SK-N-SH (cell line): ENCODE measurements at regions not wholly inside any gene's neighbourhood (a gene's known extent, or its start where the extent isn't known, plus 50 kb on each side); places are given as distances from the start of the nearest gene placed in this dataset.

Experiments used
- CTCF ChIP-seq: fragments of 200-600 bp; sonication (generic); IDR thresholded peaks from 2 replicates; pipeline ENCODE4 v1.6.1; 2017; ENCODE audit warnings: antibody characterized with exemption, mild to moderate bottlenecking, moderate library complexity
- EP300 ChIP-seq, 2 experiments: IDR thresholded peaks; 2 replicates each; pipeline versions ENCODE4 v1.4.0 to v1.6.1; 2012; ENCODE audit warnings: borderline replicate concordance in 1 of 2, low read depth in 1 of 2, low read length in 1 of 2
- EZH2phosphoT487 ChIP-seq: fragments of 200-600 bp; sonication (generic); IDR thresholded peaks from 2 replicates; pipeline ENCODE4 v1.6.1; 2017; ENCODE audit warnings: low read depth, mixed run types, mild to moderate bottlenecking, antibody characterized with exemption, moderate library complexity, borderline replicate concordance
- FOXJ3 ChIP-seq: sonication (generic); formaldehyde crosslinking; IDR thresholded peaks from 2 replicates; pipeline ENCODE4 v1.5.1; 2020; ENCODE audit warnings: mild to moderate bottlenecking, missing genetic modification reagents
- GABPA ChIP-seq: IDR thresholded peaks from 2 replicates; pipeline ENCODE4 v1.4.0; 2012; ENCODE audit warnings: low read depth, mild to moderate bottlenecking
- MAX ChIP-seq: IDR thresholded peaks from 2 replicates; pipeline ENCODE4 v1.4.0; 2012; ENCODE audit warnings: low read depth
- MXI1 ChIP-seq: IDR thresholded peaks from 2 replicates; pipeline ENCODE4 v1.6.1; 2012; ENCODE audit warnings: mild to moderate bottlenecking, low read depth, low read length, improper control_type of control experiment
- REST ChIP-seq: IDR thresholded peaks from 2 replicates; pipeline ENCODE4 v1.6.1; 2012; ENCODE audit warnings: mild to moderate bottlenecking, low read depth, low read length, moderate library complexity
- SMC3 ChIP-seq: IDR thresholded peaks from 2 replicates; pipeline ENCODE4 v1.6.1; 2012; ENCODE audit warnings: low read depth, low read length, improper control_type of control experiment
- TAF1 ChIP-seq: IDR thresholded peaks from 2 replicates; pipeline ENCODE4 v1.6.1; 2012; ENCODE audit warnings: low read depth, mild to moderate bottlenecking, low read length, moderate library complexity, borderline replicate concordance
- USF1 ChIP-seq: IDR thresholded peaks from 2 replicates; pipeline ENCODE4 v1.4.0; 2012; ENCODE audit warnings: low read depth, borderline replicate concordance
- TF ChIP-seq, protein P1 (sequence below): fragments of 150-350 bp; IDR thresholded peaks from 2 replicates; pipeline ENCODE4 v1.6.1; 2017; ENCODE audit warnings: antibody characterized with exemption, low read length, low read depth, borderline replicate concordance

- no peak for TF ChIP-seq MAX
- TF ChIP-seq CTCF = no peak
- no peak for TF ChIP-seq EZH2phosphoT487
- no peak for TF ChIP-seq FOXJ3 (CRISPR knock-in tag)
- no peak for TF ChIP-seq MXI1
- no peak for TF ChIP-seq REST
- TF ChIP-seq EP300 (IDR thresholded peaks at IDR 0.05; ENCODE audit: borderline replicate concordance in 1 of 2, low read depth in 1 of 2, low read length in 1 of 2) = no peak
- no peak for TF ChIP-seq SMC3
- TF ChIP-seq TAF1 = no peak
- TF ChIP-seq GABPA = no peak
- TF ChIP-seq, protein P1, sequence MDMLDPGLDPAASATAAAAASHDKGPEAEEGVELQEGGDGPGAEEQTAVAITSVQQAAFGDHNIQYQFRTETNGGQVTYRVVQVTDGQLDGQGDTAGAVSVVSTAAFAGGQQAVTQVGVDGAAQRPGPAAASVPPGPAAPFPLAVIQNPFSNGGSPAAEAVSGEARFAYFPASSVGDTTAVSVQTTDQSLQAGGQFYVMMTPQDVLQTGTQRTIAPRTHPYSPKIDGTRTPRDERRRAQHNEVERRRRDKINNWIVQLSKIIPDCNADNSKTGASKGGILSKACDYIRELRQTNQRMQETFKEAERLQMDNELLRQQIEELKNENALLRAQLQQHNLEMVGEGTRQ = no peak
- no peak for TF ChIP-seq USF1
Observed at GRCh38 chr15:31477851-31478701, 151.4 kb downstream of the KLF13 start.
